HG03060 (cell line): ENCODE measurements at regions not wholly inside any gene's neighbourhood (a gene's known extent, or its start where the extent isn't known, plus 50 kb on each side); places are given as distances from the start of the nearest gene placed in this dataset.
"Not testable (repeated sequence)": the region's sequence is repeated elsewhere in the genome, so short reads cannot be mapped to it uniquely, and the experiment has no call there.

Experiments
- ATAC-seq: cut with Tn5 transposase; IDR thresholded peaks from one replicate; pipeline ENCODE4 v1.9.1; 2021; ENCODE audit warnings: low read depth, moderate number of reproducible peaks; ENCODE audit not compliant: unreplicated experiment

- ATAC-seq: no peak
Measured at GRCh38 chr15:81749716-81750375, 296.0 kb downstream of the MEX3B start.

DNA sequence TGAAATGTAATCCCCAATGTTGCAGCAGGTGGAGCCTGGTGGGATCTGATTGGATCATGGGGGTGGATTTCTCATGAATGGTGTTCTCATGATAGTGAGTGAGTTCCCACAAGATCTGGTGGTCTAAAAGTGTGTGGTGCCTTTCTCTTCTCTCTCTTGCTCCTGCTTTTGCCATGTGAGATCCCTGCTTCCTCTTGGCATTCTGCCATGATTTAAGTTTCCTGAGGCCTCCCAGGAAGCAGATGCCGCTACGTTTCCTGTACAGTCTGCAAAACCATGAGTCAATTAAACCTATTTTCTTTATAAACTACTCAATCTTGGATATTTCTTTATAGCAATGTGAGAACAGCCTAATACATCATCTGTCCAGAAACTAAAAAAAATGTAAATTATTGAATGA lies 298.3 kb downstream of the MEX3B start:
- ATAC-seq: no peak

- ATAC-seq: no peak
Measured at GRCh38 chr15:81747026-81747425, 298.8 kb downstream of the MEX3B start.

GRCh38 chr15:81744364-81744763 lies 301.5 kb downstream of the MEX3B start:
- no peak for ATAC-seq

DNA sequence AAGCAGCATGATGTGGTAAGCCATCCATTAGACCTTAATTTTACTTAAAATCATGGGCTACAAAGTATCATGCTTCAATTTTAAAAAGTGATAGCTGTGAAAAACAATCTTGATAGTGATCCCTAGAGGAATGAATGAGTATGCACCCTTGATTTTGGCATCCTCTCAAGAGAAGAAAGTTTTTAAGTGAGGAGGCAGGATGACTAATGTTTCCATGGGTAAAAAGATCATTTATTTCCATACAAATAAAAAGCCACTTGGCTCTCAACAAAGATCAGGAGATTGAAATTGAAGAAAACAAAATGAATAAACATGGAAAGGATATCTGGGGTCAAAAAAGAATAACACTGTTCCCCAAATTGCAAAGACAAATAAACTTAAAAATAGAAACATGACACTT lies 305.4 kb downstream of the MEX3B start:
- ATAC-seq: no peak

- no peak for ATAC-seq
Measured at GRCh38 chr15:81729340-81729739, 316.5 kb downstream of the MEX3B start.

- ATAC-seq: no peak
Measured at GRCh38 chr15:81728726-81729125, 317.1 kb downstream of the MEX3B start.

DNA sequence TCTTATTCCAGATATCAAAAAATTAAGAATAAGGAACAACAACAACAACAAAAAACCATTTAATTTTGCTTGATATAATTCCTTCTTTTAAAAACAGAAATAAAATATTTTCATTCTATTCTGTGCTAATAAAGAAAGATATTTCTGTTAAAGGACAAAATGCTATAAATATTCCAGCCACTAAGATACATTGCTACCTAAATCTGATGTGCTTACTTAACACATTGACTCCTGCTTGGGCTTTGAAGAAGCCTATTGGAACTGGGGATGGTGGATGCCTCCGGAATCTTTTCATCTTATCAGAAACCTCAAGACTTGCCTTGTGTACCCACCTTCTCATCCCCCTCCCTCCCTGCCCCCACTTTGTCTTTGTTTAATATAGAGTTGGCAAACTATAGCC lies 320.2 kb downstream of the MEX3B start:
- no peak for ATAC-seq

DNA sequence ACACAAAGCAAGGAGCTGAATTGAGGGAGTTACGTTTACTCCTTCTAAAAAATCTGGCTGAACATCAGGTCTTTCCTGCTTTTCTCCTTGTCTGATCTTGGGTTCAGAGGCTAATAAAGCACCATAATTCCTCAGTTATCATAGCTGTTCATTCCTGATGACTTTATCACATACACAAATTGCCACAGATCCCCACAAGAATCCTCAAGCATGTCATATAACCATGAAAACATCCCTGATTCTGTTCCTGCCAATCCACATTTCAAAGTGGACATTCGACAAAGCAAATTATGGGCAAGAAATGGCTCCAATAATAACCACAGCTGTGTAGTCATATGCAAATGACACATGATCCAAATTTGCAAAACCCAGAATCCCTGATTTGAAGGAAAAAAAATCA lies 321.3 kb downstream of the MEX3B start:
- ATAC-seq: no peak

GRCh38 chr15:81723701-81724100 lies 322.1 kb downstream of the MEX3B start:
- ATAC-seq: no peak

DNA sequence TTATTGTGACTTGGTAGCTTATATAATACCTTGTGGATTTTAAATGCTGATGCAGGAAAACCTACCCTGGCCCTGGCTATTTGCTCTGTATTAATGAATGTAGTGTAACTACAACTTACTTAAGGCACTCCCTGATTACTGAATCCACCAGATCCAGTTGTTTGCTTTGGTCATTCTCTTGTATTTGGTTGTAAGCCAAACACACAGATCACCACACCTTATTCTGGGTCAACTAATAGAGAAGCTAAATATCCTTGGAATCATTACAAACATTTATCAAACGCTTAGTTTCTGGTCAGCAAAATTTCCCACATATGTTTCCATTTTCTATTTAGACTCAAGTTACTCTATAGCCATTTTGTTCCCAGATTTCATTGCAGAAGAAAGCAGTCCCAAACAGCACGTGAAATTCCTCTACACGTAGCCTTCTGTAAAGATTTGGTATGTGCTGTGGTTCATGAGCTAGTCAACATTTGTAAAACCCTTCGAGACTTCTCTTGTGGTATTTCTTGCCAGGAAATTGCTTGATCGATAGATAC lies 322.6 kb downstream of the MEX3B start:
- ATAC-seq: no peak

DNA sequence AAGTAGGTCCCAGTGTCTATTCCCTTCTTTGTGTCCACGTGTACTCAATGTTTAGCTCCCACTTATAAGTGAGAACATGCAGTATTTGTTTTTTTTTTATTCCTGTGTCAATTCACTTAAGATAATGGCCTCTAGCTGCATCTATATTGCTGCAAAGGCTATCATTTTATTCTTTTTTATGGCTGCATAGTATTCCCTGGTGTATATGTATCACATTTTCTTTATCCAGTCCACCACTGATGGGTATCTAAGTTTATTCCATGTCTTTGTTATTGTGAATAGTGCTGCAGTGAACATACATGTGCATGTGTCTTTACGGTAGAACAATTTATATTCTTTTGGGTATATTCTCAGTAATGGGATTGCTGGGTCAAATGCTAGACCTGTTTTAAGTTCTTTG lies 329.4 kb downstream of the MEX3B start:
- ATAC-seq: not testable (repeated sequence)

GRCh38 chr15:81710328-81710727 lies 335.5 kb downstream of the MEX3B start:
- ATAC-seq: no peak

GRCh38 chr15:81706816-81707346 lies 332.9 kb upstream of the TMC3 start:
- not testable (repeated sequence) for ATAC-seq

DNA sequence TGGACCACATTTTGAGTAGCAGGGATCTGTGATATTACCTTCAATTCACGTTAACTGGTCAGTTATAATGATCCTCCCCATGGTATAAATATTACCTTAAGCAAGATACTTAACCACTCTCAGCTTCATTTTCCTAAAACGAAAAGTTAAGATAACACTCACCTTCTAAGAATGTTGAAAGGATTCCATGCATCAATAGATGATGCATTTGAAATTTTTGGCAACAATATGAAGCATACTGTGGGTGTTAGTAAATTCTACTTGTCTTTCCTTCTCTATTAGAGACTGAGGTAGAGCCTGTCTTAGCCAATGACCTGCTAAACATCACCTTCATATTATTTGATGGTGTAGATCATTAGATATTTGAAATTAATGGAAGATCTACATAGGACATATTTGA lies 331.7 kb upstream of the TMC3 start:
- not testable (repeated sequence) for ATAC-seq

DNA sequence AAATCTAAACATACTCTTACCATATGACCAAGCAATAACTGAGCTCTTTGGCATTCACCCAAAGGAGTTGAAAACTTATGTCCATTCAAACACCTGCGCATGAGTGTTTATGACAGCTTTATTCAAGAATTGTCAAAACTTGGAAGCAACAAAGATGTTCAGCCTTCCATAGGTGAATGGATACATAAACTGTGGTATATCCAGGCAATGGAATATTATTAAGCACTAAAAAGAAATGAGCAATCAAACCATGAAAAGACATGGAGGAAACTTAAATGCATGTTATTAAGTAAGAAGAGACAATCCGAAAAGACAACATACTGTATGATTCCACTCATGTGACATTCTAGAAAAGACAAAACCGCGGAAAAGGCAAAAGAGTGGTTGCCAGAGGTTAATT lies 312.0 kb upstream of the TMC3 start:
- no peak for ATAC-seq

DNA sequence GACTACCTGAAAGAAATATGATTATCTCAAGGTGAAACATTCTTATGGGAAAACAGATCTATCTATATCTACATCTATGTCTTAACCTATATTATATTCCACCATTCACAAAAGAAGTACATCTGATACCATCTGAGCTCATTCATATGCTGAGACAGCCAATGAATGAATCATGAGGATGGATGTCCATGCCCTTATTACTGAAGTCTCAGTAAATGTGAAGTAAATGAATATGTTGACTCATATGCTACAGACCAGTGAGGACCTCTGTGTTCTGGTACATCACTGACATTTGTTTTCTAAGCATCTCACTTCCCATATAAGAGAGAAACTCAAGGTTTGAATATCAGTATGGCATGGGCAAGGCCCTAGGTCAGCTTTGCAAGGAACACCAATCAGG lies 311.2 kb upstream of the TMC3 start:
- ATAC-seq: no peak

DNA sequence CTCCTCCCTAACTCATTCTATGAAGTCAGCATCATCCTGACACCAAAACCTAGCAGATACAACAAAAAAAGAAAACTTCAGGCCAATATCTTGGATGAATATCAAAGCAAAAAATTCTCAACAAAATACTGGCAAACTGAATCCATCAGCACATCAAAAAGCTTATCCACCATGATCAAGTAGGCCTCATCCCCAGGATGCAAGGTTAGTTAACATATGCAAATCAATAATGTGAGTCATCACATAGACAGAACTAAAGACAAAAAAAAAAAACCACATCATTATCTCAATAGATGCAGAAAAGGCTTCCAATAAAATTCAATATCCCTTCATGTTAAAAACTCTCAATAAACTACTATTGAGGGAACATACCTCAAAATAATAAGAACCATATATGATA lies 306.8 kb upstream of the TMC3 start:
- no peak for ATAC-seq

GRCh38 chr15:81666839-81667238 lies 292.8 kb upstream of the TMC3 start:
- no peak for ATAC-seq

GRCh38 chr15:81660976-81661375 lies 287.0 kb upstream of the TMC3 start:
- ATAC-seq: no peak

DNA sequence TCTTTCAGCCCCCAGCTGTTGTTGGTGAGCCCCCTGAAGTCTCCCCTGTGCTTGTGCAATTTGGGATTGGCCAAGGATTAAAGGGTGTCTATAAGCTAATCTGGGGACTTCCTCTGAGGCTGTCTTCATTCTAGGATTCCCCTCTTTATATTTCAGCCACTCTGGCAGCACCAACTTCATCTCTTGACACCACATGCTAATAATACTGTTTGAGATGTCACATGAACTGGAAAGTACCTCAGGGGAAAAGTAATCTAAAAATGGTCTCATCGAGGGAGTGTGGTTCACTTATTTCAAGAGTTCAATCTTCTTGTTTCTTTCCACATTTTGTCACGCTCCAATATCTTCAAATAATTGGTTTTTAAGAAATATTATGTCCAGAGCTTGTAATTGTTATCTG lies 279.2 kb upstream of the TMC3 start:
- no peak for ATAC-seq

DNA sequence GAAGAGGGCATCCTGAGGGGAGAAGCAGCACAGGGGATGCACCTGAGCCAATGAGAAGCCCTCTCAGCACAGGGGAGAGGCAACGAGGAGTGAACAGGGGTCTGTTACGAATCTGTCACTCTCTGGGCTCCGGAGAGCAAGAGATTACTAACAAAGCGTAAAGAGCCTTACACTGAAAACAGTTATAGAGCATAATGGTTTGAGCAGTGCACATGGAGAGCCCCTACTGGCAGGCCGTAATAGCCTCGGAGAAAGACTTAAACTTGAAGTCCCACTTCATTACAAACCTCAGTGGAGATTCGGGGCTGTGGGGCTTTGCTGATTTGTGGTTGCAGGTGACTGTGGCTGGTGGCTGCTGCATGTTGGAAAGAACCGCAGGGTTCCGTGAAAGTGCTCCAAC lies 271.5 kb upstream of the TMC3 start:
- ATAC-seq: no peak
